Stimulated activated CD4-positive, alpha-beta T cell treated with anti-CD3 and anti-CD28 coated beads, Interleukin-15, amount 100 ng/mL, for 48 hours (primary cell): ENCODE measurements at regions not wholly inside any gene's neighbourhood (a gene's known extent, or its start where the extent isn't known, plus 50 kb on each side); places are given as distances from the start of the nearest gene placed in this dataset.

ENCODE experiments used
- DNase-seq, 2 donors: peaks; one replicate each; pipeline ENCODE4 v3.0.0-alpha.2; 2020; ENCODE audit warnings: low read depth in 2 of 2

DNA sequence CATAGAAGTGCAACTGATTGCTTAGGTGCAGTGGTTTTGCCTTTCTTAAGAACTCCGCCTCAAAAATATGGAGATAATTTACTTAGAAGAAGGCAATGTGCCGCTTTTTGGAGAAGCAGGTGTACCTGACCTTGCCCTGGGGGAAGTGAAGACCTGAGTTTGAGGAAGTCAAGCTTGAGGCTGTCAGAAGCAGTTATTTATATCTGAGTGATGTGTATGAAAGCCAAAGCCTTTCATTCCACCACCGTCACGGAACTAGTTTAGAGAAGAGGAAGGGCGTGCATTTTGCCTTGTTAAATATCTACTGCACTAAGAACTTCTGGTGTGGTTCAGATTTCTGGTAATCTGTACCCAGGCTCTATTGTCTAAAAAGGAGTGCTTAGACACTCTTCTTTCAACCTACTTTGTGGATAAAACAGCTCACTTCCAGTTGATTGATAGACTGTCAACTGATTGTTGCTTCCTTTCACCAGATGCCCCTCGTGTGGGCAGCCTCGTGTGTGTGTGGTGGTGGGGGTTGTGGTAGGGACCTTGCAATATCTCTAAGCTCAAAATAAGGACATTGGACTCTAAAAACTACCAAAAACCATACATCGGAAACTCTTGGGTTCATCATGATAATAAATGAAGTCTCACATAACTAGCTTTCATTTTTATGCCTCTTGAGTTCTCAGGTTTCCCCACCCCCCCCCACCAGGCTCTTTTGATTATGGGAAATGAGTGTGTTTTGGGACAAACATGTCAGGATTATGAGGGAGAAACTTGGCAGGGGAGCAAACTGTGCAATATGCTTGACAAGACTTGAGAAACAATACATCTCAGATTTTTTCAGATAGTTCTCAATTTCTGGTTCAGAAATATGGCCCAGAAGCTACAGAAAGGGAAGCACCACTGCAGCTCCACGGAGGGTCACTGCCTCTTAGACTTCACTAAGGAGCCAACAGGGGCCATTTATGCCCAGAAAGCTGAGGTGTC lies 78.6 kb downstream of the ARF6 start:
- DNase-seq = no peak

DNA sequence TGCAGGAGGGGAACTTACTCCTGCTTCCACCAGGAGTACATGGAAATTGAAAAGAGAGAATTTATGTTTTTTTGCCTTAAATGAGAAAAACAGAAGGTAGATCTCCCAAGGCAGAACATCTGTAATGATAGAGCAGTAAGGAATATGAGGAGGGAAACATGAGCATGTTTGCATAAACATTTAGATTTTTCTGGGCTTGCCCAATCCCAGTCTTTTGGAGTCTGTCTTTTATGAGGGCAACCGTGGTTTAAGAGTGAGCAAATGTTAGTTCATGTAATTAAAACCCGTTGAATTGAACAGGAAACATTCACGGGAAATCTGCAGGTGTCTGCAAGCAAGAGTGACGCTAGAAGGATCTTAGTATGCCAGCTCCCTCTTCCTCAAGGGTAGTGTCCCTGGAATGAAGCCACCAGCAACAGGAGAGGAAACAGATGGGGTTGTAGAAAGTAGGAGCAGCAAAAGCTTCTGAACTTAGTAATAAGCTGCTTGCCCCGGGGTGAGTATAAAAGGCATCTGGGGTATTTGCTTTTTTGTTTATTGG lies 79.3 kb downstream of the ARF6 start:
- DNase-seq = no peak

DNA sequence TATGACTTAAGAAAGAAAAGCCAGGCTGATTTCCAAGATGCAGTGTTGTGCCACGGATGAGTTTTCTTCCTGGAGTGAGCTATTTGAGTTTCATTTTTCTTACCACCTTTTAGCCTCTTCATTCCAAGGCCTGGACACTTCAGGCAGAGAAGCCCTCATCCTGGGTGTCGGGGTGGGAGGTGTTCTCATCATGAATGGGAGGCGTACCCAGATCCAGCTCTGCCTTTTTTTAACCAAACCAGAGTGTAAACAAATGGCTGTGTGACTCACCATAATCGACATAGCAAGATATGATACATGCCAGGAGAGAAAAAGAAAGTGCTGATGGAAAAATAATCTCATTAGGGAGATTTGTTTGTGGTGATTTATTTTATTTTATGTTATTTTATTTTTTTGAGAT lies 79.9 kb downstream of the ARF6 start:
- no peak for DNase-seq

DNA sequence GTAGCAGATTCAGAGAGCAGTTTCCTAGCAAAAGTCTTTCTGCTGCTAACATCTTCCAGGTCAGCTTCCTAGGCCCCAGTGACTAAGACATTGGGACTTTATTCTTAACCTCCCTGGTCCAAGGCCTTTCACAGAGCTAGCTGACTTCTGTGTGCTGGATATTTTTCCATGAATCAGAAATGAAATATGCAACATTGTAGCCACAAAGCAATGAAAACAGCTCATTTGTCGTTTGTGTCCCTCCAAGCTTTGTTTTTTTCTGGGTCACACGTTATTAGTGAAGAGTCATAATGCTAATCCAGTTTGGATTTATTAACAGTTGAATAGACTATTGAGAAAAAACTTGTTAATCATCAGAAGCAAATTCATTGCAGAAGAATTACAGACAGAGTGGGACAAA lies 82.4 kb downstream of the ARF6 start:
- no peak for DNase-seq

DNA sequence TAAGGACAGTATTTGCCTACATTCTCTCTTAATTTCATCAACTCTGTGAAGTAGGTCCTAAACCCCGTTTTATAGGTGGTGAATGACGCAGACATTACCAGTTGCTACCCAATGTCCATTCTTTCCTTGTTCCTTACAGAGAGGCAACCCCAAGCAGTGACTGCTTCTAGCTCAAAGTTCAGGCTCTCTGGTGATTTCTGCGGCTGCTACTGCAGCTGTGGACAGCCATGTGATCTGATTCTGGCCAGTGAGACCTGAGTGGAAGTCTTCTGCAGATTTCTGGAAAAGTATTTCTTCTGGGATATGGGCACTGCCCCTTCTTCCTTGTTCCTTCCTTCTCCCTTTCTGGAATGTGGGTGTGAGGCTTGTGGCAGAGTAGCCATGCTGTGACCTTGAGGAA lies 82.9 kb downstream of the ARF6 start:
- no peak for DNase-seq

DNA sequence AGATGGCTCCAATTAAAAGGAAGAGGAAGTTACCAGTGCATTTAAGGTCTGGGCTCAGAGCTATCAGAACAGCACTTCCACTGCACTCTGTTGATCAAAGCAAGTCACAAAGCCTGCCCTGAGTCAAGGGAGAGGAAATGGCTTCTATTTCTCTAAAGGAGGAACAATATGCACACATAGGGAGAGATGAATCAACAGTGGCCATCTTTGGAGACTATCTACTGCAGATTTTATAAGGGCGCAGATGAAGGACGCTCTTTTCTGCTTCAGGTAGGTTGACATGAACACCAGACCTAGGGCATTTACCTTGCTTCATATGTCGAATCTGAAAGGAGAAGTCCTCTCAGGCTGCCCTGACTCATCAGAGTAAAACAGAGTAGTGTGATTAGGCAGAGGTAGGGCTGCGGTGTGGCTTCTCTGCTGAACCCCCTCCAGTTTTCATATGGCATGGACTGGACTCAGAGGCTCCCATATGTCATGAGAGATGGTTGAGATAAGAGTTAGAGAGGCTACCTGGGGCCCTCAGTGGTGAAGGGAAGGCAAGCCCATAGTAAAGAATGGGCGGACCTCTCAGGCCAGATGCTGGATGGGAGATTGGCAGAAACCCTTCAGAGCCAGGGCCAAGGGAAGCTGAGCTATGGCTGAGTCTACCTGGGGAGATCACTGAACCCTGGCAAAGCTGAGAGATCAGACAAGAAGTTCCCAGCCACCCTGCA lies 84.4 kb downstream of the ARF6 start:
- peak in 1 of 2 donors; percentile 46 for DNase-seq

DNA sequence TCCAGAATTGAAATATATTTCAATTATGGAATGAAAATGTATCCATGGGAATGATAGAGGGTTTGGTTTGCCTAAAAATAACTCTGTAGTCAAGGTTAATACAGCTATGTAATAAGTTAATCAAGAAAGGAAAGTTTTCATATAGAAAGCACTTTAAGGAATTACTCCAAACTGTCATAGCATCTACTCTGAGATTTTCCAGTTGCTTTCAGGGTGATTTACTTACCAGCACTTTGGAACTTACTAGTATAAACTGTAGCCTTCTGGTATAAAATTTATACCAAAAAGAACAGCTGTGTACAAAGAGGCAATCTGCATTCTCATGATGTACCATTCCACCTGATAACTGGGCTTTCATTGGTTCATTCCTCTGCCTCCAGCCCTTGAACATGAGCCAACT lies 87.1 kb downstream of the ARF6 start:
- DNase-seq = no peak

DNA sequence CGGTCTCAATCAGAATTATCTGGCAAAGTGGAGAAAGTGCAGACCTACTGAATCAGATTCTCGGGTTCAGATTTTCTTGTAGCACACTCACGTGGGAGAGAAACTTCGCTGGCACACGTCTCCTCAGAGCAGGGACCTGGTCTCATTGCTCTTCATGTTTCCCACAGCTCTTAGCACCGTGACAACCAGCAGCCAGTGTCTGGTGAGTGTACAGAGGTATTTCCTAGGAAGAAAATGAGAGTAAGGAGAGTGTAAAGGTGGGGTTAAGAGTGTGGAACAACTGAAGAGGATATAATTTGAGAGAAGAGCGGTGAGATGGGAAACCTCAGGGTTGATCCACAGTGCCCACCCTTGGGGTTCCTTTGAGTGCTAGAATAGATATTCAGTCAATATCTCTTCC lies 89.2 kb downstream of the ARF6 start:
- DNase-seq = no peak

DNA sequence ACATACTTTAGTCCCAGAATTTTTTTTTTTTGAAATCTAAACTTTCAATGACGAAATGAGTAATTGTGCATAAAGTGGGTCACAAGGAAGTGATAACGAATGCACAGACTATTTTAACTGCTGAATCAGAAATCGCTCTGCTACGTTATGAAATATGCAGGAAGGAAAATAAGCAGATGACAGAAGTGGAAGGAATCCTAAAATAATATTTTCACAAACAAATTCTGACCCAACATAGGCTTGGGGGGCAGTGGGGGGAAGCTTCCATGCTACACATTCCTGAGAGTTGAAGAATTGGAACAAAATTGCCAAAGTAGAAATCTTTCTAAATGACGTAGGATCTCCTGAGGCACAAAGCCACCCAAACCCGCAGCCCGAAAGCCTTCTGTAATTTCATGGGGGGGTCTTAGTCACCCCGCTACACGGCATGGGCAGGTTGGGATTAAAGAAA lies 89.6 kb downstream of the ARF6 start:
- DNase-seq = no peak

DNA sequence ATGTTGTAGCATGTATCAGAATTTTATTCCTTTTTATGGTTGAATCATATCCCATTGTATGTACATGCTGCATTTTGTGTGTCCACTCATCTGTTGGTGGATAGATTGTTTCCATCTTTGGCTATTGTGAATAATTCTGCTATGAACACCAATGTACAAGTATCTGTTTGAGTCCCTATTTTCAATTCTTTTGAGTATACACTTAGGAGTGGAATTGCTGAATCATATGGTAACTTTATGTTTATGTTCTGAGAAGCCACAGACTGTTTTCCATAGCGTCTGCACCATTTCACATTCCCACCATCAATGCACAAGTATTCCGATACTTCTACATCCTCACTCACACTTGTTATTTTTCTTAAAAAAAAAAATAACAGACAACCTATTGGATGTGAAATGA lies 91.5 kb downstream of the ARF6 start:
- no peak for DNase-seq

DNA sequence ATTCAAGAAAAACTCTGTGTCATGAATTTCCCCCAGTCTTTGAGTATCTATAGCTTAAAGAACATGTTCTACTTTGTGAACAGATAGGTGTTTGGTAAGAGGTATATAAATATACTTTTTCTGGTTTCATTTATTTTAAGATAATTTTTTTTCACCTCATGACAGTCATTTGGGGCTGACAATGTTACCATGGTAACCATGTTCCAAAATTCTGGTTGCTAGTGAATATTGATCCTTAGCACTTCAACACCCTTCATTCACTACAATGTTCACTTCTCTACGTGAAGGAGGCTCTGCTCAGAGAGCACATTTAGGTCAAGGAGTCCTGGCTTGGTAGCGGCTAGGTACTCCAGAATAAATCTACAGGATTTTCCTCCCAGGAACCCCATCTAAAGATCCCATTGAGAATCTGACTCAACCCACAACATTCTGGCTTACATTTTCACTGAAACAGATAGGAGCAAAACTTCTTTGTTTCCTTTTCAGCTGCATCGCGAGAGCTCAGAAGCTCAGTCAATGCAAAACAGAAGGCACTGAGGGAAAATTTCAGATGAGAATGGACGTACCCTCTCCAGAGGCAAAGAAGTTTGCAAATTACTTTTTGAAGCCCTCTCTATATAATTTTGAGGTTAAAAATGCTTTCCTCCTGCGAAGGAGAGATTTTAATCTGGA lies 93.6 kb downstream of the ARF6 start:
- DNase-seq = no peak

DNA sequence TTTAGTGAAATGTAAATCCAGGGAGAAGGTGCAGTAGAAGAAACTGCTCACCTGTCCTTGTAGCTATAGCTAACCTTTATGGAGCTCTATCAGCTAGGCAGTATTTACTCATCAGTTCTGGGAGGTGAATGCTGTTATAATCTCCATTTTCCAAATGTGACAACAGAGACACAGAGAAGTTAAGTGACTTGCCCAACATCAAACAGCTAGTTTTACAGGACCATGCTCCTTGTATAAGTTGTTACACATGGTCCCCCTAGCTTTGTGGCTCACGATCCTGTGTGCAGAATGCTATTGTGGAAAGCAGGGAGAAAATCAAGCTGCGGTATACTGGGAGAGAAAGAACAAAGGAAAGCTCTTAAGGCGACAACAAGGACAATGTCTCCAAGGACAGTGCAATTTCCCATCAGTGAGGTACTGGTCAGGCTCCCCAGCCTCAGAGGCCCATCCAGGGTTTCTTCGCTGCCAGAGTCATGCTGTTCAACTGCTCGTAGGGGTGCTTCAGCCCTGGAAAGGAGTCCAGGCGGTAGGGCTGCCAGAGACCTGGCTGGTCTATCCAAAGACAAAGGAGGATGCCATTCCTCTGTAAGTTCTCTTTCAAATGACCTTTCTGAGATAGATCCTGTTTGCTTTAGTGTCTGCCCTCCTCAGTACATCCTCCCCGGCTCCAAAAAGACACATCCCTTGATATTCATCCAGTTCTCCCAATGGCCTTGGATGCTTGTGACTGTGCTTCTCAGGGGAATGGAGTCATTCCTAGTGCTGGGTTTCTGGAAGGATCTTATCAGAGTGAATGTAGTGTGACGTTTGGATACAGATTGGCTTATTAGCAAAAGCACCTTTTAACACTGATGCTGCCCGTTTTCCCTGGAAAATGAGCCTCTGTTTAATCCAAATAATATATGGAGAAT lies 95.5 kb downstream of the ARF6 start:
- DNase-seq = no peak

DNA sequence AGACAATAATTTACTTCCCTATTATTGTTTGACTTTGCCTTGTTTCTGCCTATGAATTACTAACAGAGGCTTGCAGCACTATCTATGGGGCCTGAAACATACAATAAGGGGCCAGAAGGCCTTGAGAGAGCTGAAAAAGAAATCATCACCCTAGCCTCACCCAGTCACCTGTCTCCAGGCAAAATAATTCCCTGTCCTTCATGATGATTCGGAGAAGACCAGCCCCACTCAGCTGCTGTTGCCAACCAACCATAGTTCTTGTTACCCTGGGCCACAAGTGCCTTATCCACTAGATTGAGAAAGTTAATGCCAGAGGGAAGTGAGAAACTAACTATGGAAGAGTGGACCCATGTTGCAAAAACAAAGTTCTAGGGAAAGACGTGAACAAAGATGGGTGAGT lies 97.1 kb downstream of the ARF6 start:
- DNase-seq = no peak

DNA sequence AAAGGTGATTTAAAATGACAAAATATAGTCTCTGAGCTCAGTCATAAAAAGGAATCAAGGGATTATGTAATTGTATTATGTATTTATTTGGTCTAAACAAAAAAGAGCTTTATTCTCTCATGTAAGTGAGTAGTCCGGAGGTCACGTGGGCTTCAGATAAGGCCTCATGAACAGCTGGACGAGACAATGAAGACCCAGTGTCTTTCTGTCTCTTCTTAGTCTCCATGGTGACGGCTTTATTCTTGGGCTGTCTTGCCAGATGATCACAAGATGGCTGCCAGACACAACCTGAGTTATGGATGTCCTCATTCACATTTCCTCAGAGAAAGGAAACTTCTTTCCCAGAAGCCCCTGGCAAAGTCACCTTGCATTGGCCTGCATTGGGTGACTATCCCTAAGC lies 98.6 kb downstream of the ARF6 start:
- no peak for DNase-seq

DNA sequence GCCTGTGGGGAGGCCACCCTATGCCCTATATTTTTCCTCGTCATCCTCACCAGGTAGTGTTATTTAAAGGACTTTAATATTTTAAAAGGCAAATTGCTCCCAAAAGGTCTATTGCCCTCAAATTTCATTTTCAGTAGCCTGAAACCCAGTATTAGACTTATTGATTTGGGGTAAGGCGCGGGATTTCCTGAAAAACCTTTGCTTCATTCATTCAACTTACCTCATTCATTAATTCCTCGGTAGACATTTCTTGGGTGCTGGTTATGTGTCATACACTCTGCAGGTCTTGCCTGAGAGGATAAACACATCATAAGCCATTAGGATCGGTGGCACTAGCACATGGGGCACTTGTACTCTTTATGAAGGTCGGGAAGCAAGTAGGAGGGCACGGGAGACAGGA lies 99.2 kb downstream of the ARF6 start:
- no peak for DNase-seq

DNA sequence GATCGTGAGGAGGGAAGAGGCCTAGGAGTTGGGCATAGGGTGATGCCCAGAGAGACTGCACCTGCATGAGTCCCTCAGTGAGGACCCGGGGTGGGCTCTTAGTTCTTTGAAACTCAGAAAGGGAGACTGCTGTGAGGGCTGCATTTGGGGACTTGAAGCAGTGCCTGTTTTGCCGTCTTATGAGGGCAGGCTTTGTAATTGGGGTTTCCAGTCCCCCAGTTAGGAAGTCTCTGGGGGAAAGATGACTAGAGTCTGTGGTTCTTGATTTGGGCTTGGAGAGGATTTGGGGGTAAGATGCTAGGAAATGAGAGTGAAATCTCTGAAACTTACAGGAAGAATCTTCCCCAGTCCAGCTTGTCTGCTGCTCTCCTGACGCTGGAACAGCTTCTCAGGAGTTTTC lies 99.6 kb downstream of the ARF6 start:
- no peak for DNase-seq

DNA sequence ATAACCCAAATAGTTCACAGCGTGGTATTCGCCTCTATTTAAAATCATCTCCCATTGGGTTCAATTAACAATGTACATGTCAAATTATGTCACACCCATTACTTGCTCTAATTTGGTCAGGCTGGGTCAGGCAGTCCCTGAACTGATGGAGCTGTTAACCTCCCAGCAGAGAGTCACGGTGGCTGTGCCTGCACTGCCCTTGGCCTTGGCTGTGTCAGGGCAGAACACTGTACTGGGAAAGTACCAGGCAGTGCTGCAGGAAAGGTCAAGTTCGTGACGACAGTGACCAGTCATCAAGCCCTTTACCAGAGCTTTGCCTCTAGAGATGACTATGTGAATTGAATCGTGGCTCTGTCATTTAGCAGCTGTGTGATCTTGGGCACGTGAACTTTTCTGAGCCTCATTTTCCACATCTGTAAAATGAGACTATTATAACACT lies 100.0 kb downstream of the ARF6 start:
- peak; percentile 33 to 57 for DNase-seq

DNA sequence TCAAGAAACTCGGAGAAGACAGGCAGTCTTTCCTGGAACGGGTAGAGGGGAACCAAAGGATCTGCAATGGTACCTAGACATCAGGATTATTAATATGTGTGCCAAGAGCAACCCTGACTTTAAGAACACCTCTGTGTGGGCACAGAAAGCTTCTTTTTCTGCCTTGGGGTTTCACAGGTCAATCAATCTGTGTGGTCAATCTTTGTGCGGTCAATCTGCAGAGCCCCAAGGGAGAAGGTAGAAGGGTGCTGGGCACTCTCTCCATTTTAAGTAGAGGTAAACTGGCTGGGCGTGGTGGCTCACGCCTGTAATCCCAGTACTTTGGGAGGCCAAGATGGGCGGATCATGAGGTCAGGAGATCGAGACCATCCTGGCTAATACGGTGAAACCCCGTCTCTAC lies 100.7 kb downstream of the ARF6 start:
- no peak for DNase-seq

DNA sequence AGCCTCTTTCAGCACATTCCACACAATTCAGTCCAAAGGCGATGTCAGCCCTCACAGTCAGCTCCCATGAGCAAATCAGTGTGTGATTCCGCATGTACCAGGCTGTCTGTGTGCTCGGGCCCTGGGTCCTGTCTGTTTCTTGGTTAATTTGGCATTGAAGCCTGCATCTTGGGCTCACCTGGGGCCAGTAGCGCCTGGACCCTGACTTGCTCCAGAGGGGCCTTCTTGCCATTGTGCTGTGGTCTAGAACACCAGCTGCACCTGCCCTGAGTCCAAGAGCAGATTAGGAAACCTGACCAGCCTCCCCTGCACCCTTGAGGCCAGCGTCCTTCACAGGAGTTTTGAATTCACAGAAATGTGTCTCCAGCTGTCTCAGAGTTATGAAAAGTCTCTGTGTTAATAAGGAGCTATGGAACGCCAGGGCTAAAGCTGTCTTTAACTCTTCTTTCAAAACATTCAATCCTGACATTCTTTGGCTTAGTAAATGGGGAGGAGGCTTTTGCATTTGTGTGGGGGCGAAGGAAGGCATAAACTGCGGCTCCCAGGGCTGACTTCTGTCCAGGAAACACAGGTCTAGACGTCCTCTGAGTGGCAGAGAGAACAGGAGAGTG lies 102.2 kb downstream of the ARF6 start:
- DNase-seq = no peak

DNA sequence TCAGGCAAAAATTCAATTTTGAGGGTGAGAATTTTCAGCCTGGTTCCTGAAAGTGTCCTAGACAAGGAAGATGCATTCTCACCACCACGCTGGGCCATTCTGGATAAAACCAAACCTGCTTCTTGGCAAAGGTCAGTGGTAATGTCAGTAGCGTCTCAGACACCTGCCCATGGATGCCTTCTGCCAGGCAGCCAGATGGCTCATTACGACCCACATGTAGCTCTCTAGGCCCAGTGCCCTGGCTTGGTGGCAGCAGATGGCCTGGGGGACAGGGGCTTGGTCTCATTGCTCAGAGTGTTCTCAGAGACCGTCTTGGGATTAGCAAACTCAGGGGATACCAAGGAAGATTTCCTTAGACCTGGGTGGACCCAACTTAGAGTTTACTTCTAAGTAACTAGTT lies 105.1 kb downstream of the ARF6 start:
- no peak for DNase-seq
